ENCODE measurements at regions not wholly inside any gene's neighbourhood (a gene's known extent, or its start where the extent isn't known, plus 50 kb on each side); places are given as distances from the start of the nearest gene placed in this dataset.

DNA sequence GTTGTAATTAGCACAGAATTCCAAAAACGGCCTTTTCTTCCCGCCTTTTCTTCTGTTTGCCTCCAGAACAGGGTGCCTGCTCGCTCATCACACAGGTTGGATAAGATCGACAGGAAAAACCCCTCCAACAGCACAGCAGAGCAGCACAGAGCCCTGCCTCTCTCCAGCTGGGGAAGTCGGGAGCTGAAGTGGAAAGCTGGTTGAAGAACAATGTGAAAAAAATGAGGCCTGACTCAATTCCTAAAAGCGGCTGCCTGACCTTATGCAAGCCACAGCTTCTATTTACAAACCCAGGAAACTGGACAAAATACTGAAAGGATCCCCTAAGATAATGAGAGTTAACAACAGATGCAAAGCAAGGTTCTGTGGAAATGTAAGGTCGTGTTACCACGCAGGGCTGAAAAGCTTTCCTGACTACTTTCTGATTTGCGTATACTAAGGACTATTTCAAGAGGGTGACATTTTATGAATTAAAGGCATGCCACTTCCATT is 116.9 kb downstream of the TTLL2 start:
- CTCF ChIA-PET = no interaction called here
- Histone ChIP-seq H3K4me3 (no peak overlapping the region), H3K27ac (no peak overlapping the region), H3K4me2 (no peak overlapping the region), H3K9me3 (no peaks in the 10 kb centered on the region), H3K4me1 (no peaks in the 10 kb centered on the region)
- ATAC-seq = no peak
- no peak for DNase-seq (ENCODE audit: low read depth in 1 of 2, low spot score in 1 of 2)
- POLR2A ChIA-PET = no interaction called here
- WGBS (ENCODE audit: missing lambda C conversion rate) = 46% methylated on average over 9 of the region's 9 CpGs
- TF ChIP-seq HOXB5 (CRISPR knock-in tag; IDR thresholded peaks at IDR 0.05) = no peak
- TF ChIP-seq CHD4 (IDR thresholded peaks at IDR 0.05; ENCODE audit: borderline replicate concordance) = no peak
- TF ChIP-seq NPAS2 (CRISPR knock-in tag; IDR thresholded peaks at IDR 0.05; ENCODE audit: borderline replicate concordance) = no peak
- TF ChIP-seq EHMT2 (IDR thresholded peaks at IDR 0.05; ENCODE audit: low read depth) = no peak
- TF ChIP-seq, protein P1, sequence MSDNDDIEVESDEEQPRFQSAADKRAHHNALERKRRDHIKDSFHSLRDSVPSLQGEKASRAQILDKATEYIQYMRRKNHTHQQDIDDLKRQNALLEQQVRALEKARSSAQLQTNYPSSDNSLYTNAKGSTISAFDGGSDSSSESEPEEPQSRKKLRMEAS (IDR thresholded peaks at IDR 0.05) = no peak
- no peak for TF ChIP-seq RFX5 (IDR thresholded peaks at IDR 0.05)
- TF ChIP-seq, protein P2, sequence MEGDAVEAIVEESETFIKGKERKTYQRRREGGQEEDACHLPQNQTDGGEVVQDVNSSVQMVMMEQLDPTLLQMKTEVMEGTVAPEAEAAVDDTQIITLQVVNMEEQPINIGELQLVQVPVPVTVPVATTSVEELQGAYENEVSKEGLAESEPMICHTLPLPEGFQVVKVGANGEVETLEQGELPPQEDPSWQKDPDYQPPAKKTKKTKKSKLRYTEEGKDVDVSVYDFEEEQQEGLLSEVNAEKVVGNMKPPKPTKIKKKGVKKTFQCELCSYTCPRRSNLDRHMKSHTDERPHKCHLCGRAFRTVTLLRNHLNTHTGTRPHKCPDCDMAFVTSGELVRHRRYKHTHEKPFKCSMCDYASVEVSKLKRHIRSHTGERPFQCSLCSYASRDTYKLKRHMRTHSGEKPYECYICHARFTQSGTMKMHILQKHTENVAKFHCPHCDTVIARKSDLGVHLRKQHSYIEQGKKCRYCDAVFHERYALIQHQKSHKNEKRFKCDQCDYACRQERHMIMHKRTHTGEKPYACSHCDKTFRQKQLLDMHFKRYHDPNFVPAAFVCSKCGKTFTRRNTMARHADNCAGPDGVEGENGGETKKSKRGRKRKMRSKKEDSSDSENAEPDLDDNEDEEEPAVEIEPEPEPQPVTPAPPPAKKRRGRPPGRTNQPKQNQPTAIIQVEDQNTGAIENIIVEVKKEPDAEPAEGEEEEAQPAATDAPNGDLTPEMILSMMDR (IDR thresholded peaks at IDR 0.05) = no peak
- no peak for TF ChIP-seq ZC3H11A (IDR thresholded peaks at IDR 0.05)
- no peak for TF ChIP-seq EHF (CRISPR knock-in tag; IDR thresholded peaks at IDR 0.05)
- TF ChIP-seq, protein P3, sequence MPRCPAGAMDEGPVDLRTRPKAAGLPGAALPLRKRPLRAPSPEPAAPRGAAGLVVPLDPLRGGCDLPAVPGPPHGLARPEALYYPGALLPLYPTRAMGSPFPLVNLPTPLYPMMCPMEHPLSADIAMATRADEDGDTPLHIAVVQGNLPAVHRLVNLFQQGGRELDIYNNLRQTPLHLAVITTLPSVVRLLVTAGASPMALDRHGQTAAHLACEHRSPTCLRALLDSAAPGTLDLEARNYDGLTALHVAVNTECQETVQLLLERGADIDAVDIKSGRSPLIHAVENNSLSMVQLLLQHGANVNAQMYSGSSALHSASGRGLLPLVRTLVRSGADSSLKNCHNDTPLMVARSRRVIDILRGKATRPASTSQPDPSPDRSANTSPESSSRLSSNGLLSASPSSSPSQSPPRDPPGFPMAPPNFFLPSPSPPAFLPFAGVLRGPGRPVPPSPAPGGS (IDR thresholded peaks at IDR 0.05) = no peak
- no peak for TF ChIP-seq CEBPB (IDR thresholded peaks at IDR 0.05)
- no peak for FAIRE-seq

DNA sequence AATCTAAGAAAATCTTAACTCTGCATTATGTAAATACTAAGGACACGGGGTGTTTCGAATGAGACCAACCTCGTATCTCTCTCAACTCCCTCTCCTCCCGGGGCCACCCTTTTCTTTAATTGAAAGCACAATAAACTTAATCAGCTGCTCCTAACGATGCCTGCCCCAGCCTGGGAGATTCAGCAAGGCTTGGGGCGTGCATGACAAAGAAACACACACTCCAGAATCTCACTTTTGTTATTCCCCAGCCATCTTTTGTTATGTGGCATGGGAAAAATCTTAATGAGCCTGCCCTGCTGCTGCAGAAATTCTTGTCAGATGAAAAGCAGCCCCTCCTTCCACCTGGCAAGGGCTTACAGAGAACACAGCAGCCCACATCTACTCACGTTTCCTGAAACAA is 117.4 kb downstream of the TTLL2 start:
- no peak for ATAC-seq
- Histone ChIP-seq H3K4me3 (no peak overlapping the region), H3K9me3 (no peaks in the 10 kb centered on the region), H3K4me2 (no peak overlapping the region), H3K4me1 (no peaks in the 10 kb centered on the region), H3K27ac (no peak overlapping the region)
- no peak for DNase-seq (ENCODE audit: low read depth in 1 of 2, low spot score in 1 of 2)
- no peak for FAIRE-seq
- 53% methylated on average over 7 of the region's 7 CpGs for WGBS (ENCODE audit: missing lambda C conversion rate)
- no peak for TF ChIP-seq NR3C1 (IDR thresholded peaks at IDR 0.05)
- ChIA-PET CTCF (no interaction called here), POLR2A (no interaction called here)

DNA sequence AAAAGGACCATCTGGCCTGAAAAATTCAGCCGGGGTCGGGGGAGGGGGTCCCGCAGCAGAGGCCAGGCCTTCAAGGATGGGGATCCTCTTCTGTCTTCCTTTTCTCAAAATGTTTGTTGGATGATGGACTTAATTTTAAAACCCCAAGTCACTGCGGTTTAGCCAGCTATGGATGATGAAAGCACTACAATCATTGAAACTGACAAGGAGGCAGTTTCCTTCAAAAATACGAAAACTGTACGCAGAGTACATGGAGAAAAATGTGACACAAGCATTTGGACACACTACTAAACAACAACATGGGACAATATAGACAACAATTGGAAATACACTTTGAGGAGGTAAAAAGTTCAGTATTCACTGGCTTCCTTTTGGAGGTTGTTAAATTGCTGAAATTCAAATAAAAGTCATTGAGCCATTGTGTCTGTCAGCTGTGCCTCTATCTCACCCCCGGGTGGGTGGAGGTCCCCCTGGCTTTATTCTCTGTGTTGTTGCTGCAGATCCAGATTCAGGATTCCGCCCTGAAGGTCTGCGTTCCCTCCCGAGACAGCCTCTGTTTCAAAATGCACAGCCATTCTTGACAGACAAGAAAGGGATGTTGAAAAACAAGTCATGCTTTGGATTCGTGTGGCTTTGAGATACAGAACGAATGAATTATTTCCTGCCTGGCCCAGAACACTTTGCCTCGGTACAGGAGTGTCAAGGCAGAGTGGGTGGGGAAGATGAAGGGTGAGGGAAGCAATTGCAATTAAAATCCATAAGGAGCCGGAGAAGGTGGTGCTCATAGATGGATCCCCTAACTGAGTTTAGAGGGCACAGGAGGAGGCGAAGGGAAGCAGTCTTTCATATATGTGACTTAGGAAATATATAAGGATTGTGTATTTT is 118.2 kb downstream of the TTLL2 start:
- Histone ChIP-seq H3K9me3 (no peaks in the 10 kb centered on the region), H3K4me3 (no peak overlapping the region), H3K4me2 (no peak overlapping the region), H3K27ac (no peak overlapping the region), H3K4me1 (no peaks in the 10 kb centered on the region)
- CTCF ChIA-PET = no interaction called here
- no peak for ATAC-seq
- WGBS (ENCODE audit: missing lambda C conversion rate) = 49% methylated on average over 15 of the region's 15 CpGs
- DNase-seq (ENCODE audit: low read depth in 1 of 2, low spot score in 1 of 2) = no peak
- POLR2A ChIA-PET = no interaction called here
- FAIRE-seq = no peak
- TF ChIP-seq, protein P4, sequence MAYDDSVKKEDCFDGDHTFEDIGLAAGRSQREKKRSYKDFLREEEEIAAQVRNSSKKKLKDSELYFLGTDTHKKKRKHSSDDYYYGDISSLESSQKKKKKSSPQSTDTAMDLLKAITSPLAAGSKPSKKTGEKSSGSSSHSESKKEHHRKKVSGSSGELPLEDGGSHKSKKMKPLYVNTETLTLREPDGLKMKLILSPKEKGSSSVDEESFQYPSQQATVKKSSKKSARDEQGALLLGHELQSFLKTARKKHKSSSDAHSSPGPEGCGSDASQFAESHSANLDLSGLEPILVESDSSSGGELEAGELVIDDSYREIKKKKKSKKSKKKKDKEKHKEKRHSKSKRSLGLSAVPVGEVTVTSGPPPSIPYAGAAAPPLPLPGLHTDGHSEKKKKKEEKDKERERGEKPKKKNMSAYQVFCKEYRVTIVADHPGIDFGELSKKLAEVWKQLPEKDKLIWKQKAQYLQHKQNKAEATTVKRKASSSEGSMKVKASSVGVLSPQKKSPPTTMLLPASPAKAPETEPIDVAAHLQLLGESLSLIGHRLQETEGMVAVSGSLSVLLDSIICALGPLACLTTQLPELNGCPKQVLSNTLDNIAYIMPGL (CRISPR knock-in tag; IDR thresholded peaks at IDR 0.05; ENCODE audit: borderline replicate concordance) = no peak
- TF ChIP-seq ESRRA (IDR thresholded peaks at IDR 0.05; ENCODE audit: borderline replicate concordance, low read length) (no peak), HDAC2 (IDR thresholded peaks at IDR 0.05) (no peak), ZFP36 (IDR thresholded peaks at IDR 0.05; ENCODE audit: borderline replicate concordance, partially characterized antibody) (no peak), FOSB (CRISPR knock-in tag; IDR thresholded peaks at IDR 0.05) (no peak), BHLHE40 (IDR thresholded peaks at IDR 0.05; ENCODE audit: low read depth, low read length) (no peak), SMC3 (IDR thresholded peaks at IDR 0.05) (no peak), MYC (IDR thresholded peaks at IDR 0.05; ENCODE audit: borderline replicate concordance, low read length) (no peak), NPAS2 (CRISPR knock-in tag; IDR thresholded peaks at IDR 0.05; ENCODE audit: borderline replicate concordance) (no peak), HEYL (CRISPR knock-in tag; IDR thresholded peaks at IDR 0.05) (no peak), TFCP2L1 (CRISPR knock-in tag; IDR thresholded peaks at IDR 0.05) (no peak), CEBPB (IDR thresholded peaks at IDR 0.05) (no peak), ZNF302 (CRISPR knock-in tag; IDR thresholded peaks at IDR 0.05) (no peak)
- TF ChIP-seq, protein P5, sequence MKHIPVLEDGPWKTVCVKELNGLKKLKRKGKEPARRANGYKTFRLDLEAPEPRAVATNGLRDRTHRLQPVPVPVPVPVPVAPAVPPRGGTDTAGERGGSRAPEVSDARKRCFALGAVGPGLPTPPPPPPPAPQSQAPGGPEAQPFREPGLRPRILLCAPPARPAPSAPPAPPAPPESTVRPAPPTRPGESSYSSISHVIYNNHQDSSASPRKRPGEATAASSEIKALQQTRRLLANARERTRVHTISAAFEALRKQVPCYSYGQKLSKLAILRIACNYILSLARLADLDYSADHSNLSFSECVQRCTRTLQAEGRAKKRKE (CRISPR knock-in tag; IDR thresholded peaks at IDR 0.05; ENCODE audit: low read depth) = no peak
- TF ChIP-seq, protein P3 (IDR thresholded peaks at IDR 0.05) = no peak
- TF ChIP-seq, protein P6, sequence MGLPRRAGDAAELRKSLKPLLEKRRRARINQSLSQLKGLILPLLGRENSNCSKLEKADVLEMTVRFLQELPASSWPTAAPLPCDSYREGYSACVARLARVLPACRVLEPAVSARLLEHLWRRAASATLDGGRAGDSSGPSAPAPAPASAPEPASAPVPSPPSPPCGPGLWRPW (IDR thresholded peaks at IDR 0.05) = no peak

All from A549 (cell line).